HG02763 (cell line): ENCODE measurements at regions not wholly inside any gene's neighbourhood (a gene's known extent, or its start where the extent isn't known, plus 50 kb on each side); places are given as distances from the start of the nearest gene placed in this dataset.
"Not testable (repeated sequence)": the region's sequence is repeated elsewhere in the genome, so short reads cannot be mapped to it uniquely, and the experiment has no call there.

Source experiments
- ATAC-seq: cut with Tn5 transposase; IDR thresholded peaks from one replicate; pipeline ENCODE4 v1.9.1; 2021; ENCODE audit warnings: mild to moderate bottlenecking, moderate library complexity; ENCODE audit not compliant: unreplicated experiment

GRCh38 chr6:93183531-93183972 lies 235.8 kb downstream of the EPHA7 start:
- ATAC-seq = no peak

DNA sequence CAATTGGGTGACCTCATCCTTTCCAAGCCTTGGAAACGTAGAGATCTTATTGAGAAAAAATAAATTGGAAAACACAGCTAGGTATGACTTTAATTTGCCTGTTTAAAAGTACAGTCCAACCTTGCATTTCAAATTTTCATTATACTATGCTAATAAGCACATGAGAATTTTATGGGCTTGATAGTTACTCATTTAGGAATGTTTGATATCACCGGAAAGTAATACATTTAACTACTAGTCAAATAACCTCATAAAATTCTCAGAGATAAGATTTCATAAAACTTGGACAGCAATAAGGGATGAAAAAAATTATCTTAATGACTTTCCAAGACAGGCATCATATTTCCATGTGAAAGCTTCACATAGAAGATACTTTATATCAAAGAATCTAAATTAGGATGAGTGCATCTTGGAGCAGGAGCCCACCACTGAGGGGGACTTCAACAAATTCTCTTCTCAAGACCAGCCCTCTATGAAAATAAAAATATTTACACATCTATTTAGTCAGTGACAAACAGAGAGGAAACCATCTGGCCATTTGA lies 236.3 kb downstream of the EPHA7 start:
- ATAC-seq = no peak

DNA sequence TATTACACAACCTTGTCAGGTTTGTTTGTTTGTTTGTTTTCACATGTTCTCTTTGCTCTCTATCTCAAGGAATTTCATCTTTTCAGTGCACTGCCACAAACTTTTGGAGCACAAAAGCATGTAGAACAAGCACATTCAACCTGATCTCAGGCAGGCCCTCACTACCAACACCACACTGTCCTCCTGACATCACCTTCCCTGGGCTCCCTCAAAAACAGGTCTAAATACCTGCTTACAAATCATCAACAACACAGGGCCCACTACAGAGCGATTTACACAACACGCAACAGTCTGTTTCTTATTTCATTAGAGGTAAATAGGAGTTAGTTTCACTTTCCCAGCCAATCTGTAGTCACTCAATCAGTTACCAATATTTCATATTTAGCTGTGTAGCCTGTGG lies 241.4 kb downstream of the EPHA7 start:
- no peak for ATAC-seq

GRCh38 chr6:93177438-93177837 lies 241.9 kb downstream of the EPHA7 start:
- no peak for ATAC-seq

- no peak for ATAC-seq
These were observed 243.3 kb downstream of the EPHA7 start for GRCh38 chr6:93176070-93176469.

GRCh38 chr6:93173573-93173972 lies 245.8 kb downstream of the EPHA7 start:
- ATAC-seq = not testable (repeated sequence)

GRCh38 chr6:93165850-93166430 lies 253.4 kb downstream of the EPHA7 start:
- no peak for ATAC-seq

- no peak for ATAC-seq
These were observed 254.6 kb downstream of the EPHA7 start for GRCh38 chr6:93164781-93165180.

DNA sequence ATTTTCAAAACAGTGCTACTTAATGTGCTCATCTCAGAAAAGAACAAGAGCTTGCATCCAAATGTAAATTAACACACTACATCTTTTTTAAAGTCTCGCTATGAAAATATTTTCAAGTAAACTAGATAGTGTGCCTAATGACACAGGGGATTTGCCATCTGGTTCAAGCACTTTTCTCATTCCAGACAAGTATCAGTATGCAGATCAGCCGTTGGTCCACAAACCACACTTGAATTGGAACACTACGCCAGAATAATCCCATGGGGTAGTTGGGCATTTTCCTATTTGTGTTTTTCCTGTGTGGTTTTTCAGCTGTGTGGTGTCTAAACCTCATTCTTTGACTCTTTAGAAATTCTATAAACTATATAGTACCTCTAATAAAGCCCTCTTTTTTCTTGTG lies 256.2 kb downstream of the EPHA7 start:
- no peak for ATAC-seq

GRCh38 chr6:93139408-93140081 lies 279.8 kb downstream of the EPHA7 start:
- no peak for ATAC-seq

- no peak for ATAC-seq
These were observed 283.2 kb downstream of the EPHA7 start for GRCh38 chr6:93136111-93136510.

- ATAC-seq = no peak
These were observed 295.2 kb downstream of the EPHA7 start for GRCh38 chr6:93124006-93124632.

- no peak for ATAC-seq
These were observed 295.8 kb downstream of the EPHA7 start for GRCh38 chr6:93123585-93123984.

GRCh38 chr6:93120154-93120742 lies 299.1 kb downstream of the EPHA7 start:
- ATAC-seq = no peak

DNA sequence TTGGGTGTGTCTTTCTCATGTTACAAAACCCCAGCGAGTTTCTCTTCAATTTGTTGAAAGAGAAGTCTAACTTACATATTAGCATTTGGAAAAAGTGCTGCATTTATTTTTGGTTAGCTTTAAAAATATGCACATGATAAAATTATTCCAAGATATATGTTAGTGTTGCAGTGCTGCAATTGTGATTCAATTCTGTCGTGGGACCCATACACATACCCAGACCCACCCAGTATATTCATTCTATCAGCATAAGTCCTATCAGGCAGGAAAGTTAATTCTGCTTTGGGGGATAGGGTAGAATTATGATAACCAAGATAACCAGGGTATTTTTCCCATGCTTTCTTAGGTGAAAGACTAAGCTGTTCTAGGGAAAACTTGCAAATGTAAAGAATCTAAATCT lies 313.5 kb downstream of the EPHA7 start:
- no peak for ATAC-seq

DNA sequence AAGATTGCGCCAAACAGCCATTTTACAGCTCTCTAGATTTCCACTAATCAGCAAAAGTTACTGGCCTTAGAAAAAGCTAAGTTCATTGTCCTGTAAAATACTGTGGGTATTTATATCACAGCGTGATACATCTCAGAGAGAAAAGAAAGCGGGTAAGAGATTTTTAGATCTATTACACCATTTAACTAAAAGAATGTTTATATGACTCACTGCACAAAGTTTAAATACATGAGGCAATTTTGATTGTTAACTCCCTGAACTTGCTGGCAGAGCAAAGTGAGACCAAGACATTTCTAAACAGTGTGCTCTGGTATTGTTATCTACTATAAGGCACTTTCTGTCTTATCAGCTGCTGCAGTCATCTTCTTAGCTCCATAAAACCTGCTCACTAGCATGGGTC lies 314.3 kb downstream of the EPHA7 start:
- no peak for ATAC-seq

- ATAC-seq = no peak
These were observed 315.1 kb downstream of the EPHA7 start for GRCh38 chr6:93104195-93104817.

DNA sequence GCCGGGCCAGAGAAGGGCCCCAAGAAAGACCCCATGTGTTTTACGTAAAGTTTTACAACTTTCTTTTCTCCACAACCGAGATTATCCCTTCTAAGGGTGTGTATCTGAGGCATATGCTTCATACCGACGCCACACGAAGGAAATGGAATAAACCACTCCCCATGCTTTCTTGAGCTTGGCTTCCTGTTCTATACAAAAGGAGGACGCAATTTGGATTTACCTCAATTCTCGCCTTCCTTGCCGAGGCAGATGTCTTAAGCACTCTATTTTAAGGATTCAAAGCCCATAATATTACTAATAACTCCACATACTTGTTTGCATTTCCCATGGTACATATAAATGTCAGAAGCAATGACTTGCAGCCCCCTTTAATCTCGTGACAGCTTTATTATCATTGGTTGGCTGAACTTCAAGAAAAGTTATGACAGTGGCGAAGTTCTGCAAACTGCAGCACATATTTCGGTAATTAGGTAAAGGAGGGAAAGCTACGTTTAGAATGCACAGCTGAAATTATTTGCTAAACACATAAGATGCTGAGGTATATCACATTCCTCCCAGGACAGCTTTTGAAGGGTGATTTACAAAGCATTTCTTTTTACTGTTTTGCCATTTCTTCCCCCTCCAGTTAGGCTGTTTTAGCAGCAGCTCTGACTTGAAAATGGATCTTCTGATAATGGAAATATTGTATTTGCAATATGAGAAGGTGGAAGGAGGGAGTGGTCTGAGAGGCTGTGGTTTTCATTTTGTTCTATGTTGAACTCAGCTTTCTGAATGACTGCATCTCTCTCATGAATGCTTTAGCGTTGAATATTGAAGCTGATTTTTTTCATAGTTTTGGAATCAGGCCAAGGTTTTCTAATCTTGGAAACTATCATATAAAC lies 330.5 kb downstream of the EPHA7 start:
- no peak for ATAC-seq

DNA sequence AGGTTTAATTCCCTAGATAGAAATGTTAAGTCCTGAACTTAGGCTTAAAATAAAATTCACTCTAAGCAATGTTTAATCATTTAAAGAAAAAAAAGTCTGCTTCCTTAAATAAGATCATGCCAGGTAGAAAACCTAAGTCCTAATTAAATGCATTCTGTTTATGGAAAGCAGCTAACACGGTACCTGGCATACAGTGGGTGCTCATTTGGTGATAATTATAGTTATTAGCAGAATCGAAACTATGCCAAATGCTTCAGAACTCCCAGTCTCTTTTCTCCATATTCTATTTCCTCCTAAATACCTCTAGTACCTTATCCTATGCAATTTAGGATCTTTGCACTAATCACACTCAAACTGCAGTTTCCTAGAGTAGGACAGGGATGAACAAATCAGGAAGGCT lies 331.8 kb downstream of the EPHA7 start:
- ATAC-seq = no peak

DNA sequence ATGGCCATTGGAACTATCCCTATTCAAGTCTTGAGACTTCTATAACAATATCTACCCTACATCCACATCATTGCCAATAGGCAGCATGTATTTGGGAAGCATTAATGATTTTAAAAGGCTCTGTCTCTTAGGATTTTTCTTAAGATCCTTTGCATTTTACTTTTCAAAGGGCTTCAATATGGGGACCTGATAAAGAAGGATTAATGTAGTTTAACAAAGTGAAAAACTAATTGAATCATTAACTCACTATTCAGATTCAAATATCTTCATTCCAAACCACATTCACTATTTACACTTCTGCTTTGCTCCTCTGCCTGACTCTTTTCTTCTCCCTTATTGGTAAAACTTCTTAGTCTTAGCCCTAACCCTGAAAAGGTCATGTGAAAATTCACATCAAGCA lies 333.0 kb downstream of the EPHA7 start:
- ATAC-seq = no peak
